HepG2 (cell line): ENCODE measurements at regions not wholly inside any gene's neighbourhood (a gene's known extent, or its start where the extent isn't known, plus 50 kb on each side); places are given as distances from the start of the nearest gene placed in this dataset.

Experiments
- CTCF ChIP-seq: sonication (generic); formaldehyde crosslinking; IDR thresholded peaks from 2 replicates; pipeline ENCODE4 v1.5.0; 2020; ENCODE audit warnings: mild to moderate bottlenecking, missing genetic modification reagents, moderate library complexity
- EP300 ChIP-seq, 3 experiments: sonication (generic) in 1 of 3; formaldehyde crosslinking in 1 of 3; IDR thresholded peaks; 2 replicates each; pipeline versions ENCODE4 v1.5.1 to v1.6.1; 2011 to 2020; ENCODE audit warnings: low read depth in 2 of 3, low read length in 2 of 3, borderline replicate concordance in 1 of 3, improper control_type of control experiment in 1 of 3, mild to moderate bottlenecking in 1 of 3, missing genetic modification reagents in 1 of 3, moderate library complexity in 1 of 3
- HIVEP1 ChIP-seq: sonication (generic); formaldehyde crosslinking; IDR thresholded peaks from 2 replicates; pipeline ENCODE4 v1.4.0; 2020; ENCODE audit warnings: mild to moderate bottlenecking, missing genetic modification reagents
- PCBP1 ChIP-seq: fragments of 200-400 bp; formaldehyde crosslinking; IDR thresholded peaks from 2 replicates; pipeline ENCODE4 v1.6.1; 2017; ENCODE audit warnings: mild to moderate bottlenecking, low read depth, low read length, borderline replicate concordance
- POLR2A ChIP-seq, 2 experiments: IDR thresholded peaks; 2 replicates each; pipeline ENCODE4 v1.6.1; 2011; ENCODE audit warnings: low read depth in 2 of 2, low read length in 2 of 2, mild to moderate bottlenecking in 1 of 2, moderate library complexity in 1 of 2; ENCODE audit not compliant: insufficient read depth in 1 of 2
- SNAPC5 ChIP-seq: sonication (generic); formaldehyde crosslinking; IDR thresholded peaks from 2 replicates; pipeline ENCODE4 v1.8.1; 2023; ENCODE audit warnings: mild to moderate bottlenecking, missing genetic modification reagents, borderline replicate concordance
- SP140L ChIP-seq: sonication (generic); formaldehyde crosslinking; IDR thresholded peaks from 2 replicates; pipeline ENCODE4 v1.4.0; 2020; ENCODE audit warnings: missing genetic modification reagents, borderline replicate concordance
- TP53 ChIP-seq: sonication (generic); formaldehyde crosslinking; conservative IDR thresholded peaks from 2 replicates; pipeline ENCODE4 v1.4.0; 2020; ENCODE audit warnings: missing genetic modification reagents
- ZNF274 ChIP-seq: sonication (generic); formaldehyde crosslinking; IDR thresholded peaks from 2 replicates; pipeline ENCODE4 v1.5.1; 2020; ENCODE audit warnings: mild to moderate bottlenecking, missing genetic modification reagents
- TF ChIP-seq, protein P1 (sequence below): sonication (generic); formaldehyde crosslinking; IDR thresholded peaks from 2 replicates; pipeline ENCODE4 v1.9.0; 2021; ENCODE audit warnings: missing genetic modification reagents, borderline replicate concordance

GRCh38 chr7:15832996-15833395 is 146.5 kb upstream of the MEOX2 start:
- TF ChIP-seq POLR2A (IDR thresholded peaks at IDR 0.05; ENCODE audit: insufficient read depth in 1 of 2, low read depth in 2 of 2, low read length in 2 of 2): no peak
- TF ChIP-seq SP140L (CRISPR knock-in tag): no peak
- TF ChIP-seq EP300 (IDR thresholded peaks at IDR 0.05; ENCODE audit: low read depth in 2 of 2, low read length in 2 of 2): no peak
- TF ChIP-seq EP300 (CRISPR knock-in tag; IDR thresholded peaks at IDR 0.05; ENCODE audit: borderline replicate concordance): no peak
- TF ChIP-seq SNAPC5: no peak
- TF ChIP-seq HIVEP1 (CRISPR knock-in tag): no peak
- TF ChIP-seq ZNF274 (CRISPR knock-in tag): no peak
- TF ChIP-seq CTCF (CRISPR knock-in tag): no peak
- no peak for TF ChIP-seq PCBP1
- TF ChIP-seq, protein P1, sequence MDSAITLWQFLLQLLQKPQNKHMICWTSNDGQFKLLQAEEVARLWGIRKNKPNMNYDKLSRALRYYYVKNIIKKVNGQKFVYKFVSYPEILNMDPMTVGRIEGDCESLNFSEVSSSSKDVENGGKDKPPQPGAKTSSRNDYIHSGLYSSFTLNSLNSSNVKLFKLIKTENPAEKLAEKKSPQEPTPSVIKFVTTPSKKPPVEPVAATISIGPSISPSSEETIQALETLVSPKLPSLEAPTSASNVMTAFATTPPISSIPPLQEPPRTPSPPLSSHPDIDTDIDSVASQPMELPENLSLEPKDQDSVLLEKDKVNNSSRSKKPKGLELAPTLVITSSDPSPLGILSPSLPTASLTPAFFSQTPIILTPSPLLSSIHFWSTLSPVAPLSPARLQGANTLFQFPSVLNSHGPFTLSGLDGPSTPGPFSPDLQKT (CRISPR knock-in tag): no peak
- TF ChIP-seq TP53: no peak
